Globus pallidus (tissue), 1 donor: ENCODE measurements at regions not wholly inside any gene's neighbourhood (a gene's known extent, or its start where the extent isn't known, plus 50 kb on each side); places are given as distances from the start of the nearest gene placed in this dataset.

Source experiments
- DNase-seq: peaks from one replicate; pipeline ENCODE4 v3.0.0-alpha.2; 2015; ENCODE audit warnings: low spot score

- no peak for DNase-seq
These were observed 404.1 kb downstream of the SHANK2 start for GRCh38 chr11:70848243-70848750.

GRCh38 chr11:70849031-70849430 lies 403.3 kb downstream of the SHANK2 start:
- DNase-seq = no peak

- no peak for DNase-seq
These were observed 401.1 kb downstream of the SHANK2 start for GRCh38 chr11:70851308-70851707.

- DNase-seq = no peak
These were observed 400.5 kb downstream of the SHANK2 start for GRCh38 chr11:70851907-70852306.

GRCh38 chr11:70853068-70853769 lies 399.2 kb downstream of the SHANK2 start:
- no peak for DNase-seq

GRCh38 chr11:70853770-70854108 lies 398.6 kb downstream of the SHANK2 start:
- DNase-seq = no peak

GRCh38 chr11:70854201-70854600 lies 398.2 kb downstream of the SHANK2 start:
- no peak for DNase-seq

- no peak for DNase-seq
These were observed 397.3 kb downstream of the SHANK2 start for GRCh38 chr11:70854901-70855556.

- no peak for DNase-seq
These were observed 394.5 kb downstream of the SHANK2 start for GRCh38 chr11:70857894-70858293.

GRCh38 chr11:70859180-70859579 lies 393.2 kb downstream of the SHANK2 start:
- no peak for DNase-seq

GRCh38 chr11:70860888-70861287 lies 391.5 kb downstream of the SHANK2 start:
- DNase-seq = no peak

GRCh38 chr11:70861559-70861958 lies 390.8 kb downstream of the SHANK2 start:
- DNase-seq = no peak

- no peak for DNase-seq
These were observed 390.3 kb downstream of the SHANK2 start for GRCh38 chr11:70862093-70862492.

- no peak for DNase-seq
These were observed 389.2 kb downstream of the SHANK2 start for GRCh38 chr11:70863186-70863585.

GRCh38 chr11:70863993-70864392 lies 388.4 kb downstream of the SHANK2 start:
- no peak for DNase-seq

- DNase-seq = no peak
These were observed 387.0 kb downstream of the SHANK2 start for GRCh38 chr11:70865356-70865755.

- no peak for DNase-seq
These were observed 385.5 kb downstream of the SHANK2 start for GRCh38 chr11:70866834-70867233.

GRCh38 chr11:70867281-70868047 lies 384.9 kb downstream of the SHANK2 start:
- no peak for DNase-seq

GRCh38 chr11:70868341-70868885 lies 384.0 kb downstream of the SHANK2 start:
- no peak for DNase-seq

- no peak for DNase-seq
These were observed 383.3 kb downstream of the SHANK2 start for GRCh38 chr11:70869054-70869453.

GRCh38 chr11:70871881-70872280 lies 380.5 kb downstream of the SHANK2 start:
- DNase-seq = no peak

- DNase-seq = no peak
These were observed 380.1 kb downstream of the SHANK2 start for GRCh38 chr11:70872299-70872698.
